ENCODE measurements at regions not wholly inside any gene's neighbourhood (a gene's known extent, or its start where the extent isn't known, plus 50 kb on each side); places are given as distances from the start of the nearest gene placed in this dataset.

DNA sequence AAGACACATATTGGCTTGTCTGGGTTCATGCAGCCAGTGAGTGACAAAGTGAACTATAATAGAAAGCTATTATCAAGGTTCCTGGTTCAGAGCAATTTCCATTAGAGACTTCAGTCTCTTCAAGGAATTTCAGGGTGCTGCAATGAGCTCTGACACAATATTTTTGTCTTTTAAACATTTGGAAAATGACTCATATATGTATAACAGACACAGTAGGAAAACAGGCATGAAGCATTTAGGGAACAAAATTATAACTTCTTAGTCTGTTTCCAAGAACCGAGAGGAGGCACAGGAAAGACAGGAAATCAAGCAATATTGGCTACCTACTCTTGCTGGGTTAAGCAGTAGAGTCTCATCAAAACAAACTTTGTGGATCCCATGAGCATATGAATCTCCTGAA, 170.4 kb downstream of the PTPRC start:
- no peak for TF ChIP-seq POLR2A (IDR thresholded peaks at IDR 0.05; ENCODE audit: low read depth, low read length)
- TF ChIP-seq POLR2AphosphoS5 (IDR thresholded peaks at IDR 0.05; ENCODE audit: low read depth, low read length), result no peak
- TF ChIP-seq SPI1 (IDR thresholded peaks at IDR 0.05; ENCODE audit: low read depth, low read length), result no peak
- TF ChIP-seq TAF1 (IDR thresholded peaks at IDR 0.05; ENCODE audit: low read depth, low read length), result no peak
- TF ChIP-seq PAX5 (IDR thresholded peaks at IDR 0.05; ENCODE audit: insufficient read depth, low read length, severe bottlenecking), result no peak
- TF ChIP-seq POU2F2 (IDR thresholded peaks at IDR 0.05; ENCODE audit: low read depth, low read length), result no peak
